NCI-H146 treated with DMSO at 0.1 percent for 48 hours (cell line): ENCODE measurements at regions not wholly inside any gene's neighbourhood (a gene's known extent, or its start where the extent isn't known, plus 50 kb on each side); places are given as distances from the start of the nearest gene placed in this dataset.

Source experiments
- DNase-seq: peaks from one replicate; lab custom pipeline; 2025; ENCODE audit not compliant: unreplicated experiment; lab: John Stamatoyannopoulos, UW

DNA sequence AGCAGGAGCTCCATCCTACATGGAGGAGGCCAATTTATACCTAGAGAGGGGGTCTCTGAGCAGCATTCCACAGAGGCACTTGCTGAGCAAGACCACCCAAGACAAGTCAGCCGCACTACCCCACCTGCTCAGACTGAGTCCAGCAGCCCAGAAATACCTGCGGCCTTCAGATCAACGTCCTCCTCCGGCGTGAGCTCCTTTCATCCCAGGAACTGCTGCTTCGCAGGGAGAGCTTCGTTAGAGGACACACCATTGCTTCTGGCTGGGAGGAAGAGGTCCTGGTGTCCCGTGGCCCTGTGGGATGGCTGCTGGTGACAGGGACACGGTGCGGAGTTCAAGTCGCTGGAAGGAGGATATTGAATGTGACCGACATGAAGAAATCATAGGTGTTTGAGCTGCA, 216.9 kb upstream of the PPP2R2D start:
- no peak for DNase-seq

DNA sequence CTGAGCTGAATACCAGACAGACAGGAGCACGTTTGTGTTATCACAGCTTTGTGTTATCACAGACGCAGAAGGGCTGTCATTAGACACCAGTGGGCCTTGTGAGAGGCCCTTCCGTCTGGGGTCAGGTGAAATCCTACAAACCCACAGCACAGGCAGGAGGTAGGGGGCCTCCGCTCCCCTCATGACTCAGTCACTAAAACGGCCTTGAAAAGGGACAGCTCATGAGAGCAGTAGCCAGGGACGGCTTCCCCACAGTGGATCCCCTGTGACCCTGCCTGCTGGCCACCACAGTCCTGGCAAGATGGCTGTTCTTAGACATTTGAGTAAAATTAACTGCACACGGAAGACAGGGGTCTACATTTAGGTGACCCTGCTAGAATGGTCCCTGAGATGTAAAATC, 215.8 kb upstream of the PPP2R2D start:
- DNase-seq = no peak

DNA sequence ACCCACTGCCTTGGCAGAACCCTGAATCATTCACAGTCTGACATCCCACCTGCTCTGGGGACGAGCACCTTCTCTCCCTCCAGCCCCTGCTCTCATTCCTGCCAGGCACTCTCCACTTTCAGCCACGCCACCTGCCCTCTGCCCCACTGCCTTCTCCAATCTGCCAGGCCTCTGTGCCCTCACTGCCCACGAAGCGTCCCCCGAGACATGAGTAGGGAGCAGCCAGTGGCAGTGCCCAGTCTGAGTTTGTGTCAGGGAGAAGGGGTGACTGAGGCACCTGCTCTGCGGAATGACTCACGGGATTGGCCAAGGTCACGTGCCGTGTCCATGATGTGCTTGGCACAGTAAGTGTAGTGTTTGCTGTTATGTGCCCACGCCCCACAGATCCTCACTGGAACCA, 215.2 kb upstream of the PPP2R2D start:
- no peak for DNase-seq

- no peak for DNase-seq
Measured at GRCh38 chr10:131686781-131687420, 213.9 kb upstream of the PPP2R2D start.

- DNase-seq = no peak
Measured at GRCh38 chr10:131688304-131688703, 212.5 kb upstream of the PPP2R2D start.

DNA sequence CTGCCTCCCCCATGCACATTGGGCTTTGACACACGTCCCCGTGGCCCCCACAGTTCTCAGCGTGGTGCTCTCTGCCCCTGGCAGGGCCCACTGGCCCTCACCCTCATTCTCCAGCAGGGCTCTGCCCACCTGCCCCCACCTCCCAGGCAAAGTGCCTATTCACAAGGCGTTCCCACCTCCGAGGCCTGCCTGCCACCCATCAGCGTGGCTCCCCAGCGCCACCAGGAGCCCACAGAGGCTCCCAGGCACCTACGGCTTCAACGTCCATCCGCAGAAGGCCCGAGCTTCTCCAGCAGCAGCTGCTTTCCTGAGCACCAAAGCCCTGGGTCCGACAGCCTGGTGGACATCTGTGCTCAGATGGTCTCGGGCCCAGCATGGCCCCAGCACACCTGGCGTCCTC, 211.8 kb upstream of the PPP2R2D start:
- no peak for DNase-seq

DNA sequence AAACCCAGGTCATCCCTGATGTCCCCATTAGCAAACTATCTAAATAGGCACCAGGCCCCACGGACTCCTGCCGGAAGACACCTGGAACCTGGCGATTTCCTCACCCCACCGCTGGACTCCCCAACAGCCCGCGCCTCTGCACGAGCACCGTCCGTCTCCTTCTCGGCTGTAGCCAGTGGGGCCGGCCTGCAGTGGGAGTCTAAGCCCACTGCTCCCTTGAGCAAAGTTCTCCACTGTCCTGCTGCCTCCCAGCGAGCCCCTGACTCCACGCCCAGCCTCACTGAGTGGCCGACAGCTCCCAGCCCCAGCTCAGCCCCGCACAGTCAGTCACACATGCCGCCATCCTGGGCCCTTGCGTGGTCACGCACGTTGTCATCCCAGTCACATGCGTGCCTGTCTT, 211.3 kb upstream of the PPP2R2D start:
- DNase-seq = no peak

GRCh38 chr10:131689954-131690757, 210.7 kb upstream of the PPP2R2D start:
- no peak for DNase-seq

- no peak for DNase-seq
Measured at GRCh38 chr10:131690805-131691239, 210.0 kb upstream of the PPP2R2D start.

DNA sequence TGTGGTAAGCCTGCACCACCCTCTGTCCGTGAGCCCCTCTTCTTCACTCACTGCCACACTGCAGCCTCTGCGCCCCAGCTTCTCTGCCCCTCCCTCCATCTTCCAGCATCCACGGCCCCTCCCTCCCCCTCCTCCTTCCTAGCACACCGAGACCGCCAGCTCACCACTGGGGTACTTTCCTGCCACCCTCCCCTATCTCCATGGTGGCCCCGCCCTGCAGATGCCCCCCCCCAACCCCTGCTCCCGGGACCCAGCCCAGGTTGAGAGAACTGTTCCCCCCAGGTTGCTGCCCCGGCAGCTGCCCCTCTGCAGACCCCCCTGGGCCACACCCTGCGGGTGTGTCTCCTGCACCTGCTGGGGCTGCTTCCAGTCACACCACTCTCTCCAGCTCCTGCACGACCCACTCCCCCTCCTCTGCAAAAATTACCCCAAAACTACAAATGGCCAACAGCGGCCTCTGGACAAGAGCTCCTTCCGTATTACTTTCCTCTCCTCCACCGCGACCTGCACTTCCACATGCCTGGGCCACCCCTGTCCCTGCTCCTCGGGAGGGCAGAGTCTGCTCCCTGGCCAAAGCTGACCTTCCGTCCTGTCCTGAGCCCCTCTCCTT, 209.2 kb upstream of the PPP2R2D start:
- no peak for DNase-seq

GRCh38 chr10:131692176-131692575, 208.6 kb upstream of the PPP2R2D start:
- DNase-seq = no peak

DNA sequence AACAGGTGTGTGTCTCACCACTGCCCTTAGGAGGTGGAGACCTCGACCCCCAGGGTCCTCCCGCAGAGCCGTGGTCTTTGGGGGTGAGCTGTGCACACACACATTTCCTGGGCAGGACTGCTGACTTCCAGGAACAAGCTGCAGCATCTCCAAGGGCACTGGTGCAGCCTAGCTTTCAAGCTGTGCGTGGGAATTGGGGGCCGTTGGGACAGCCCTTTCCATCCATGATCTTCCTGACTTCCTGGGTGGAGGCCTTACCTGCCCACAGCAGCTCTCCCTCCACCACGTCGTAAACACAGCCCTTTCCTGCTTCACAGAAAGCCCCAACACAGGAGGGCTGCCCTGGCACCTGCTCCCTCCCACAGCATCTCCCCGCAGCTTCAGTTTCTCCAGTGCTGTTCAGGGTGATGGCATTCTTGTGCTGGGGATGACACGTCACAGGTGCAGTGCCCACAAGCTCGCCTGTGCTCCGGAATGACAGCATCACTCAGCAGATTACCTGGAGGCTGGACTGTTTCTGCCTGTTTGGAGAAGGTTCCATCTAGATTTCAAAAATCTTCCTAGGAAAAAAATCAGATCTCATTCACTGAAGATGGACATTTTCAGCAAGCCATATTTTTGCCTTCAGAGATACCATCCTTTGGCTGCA, 208.0 kb upstream of the PPP2R2D start:
- no peak for DNase-seq

DNA sequence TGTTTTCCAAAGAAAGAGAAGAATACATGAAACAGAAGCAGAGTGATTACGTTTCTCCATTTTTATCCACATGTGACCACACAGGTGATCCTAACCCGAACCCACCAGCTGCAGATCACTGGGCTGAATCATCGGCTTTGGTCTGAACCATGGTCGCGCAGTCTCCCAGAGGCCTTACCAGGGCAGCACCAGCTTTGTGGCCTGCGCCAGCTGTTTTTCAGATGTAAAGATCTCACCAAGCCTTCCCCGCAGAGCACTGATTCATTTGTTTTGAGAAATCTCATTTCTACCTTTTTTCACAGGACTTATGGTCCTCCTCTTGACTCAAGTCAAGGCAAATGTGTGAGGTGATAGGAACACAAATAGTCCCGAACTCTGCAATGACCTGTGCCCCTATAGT, 207.0 kb upstream of the PPP2R2D start:
- no peak for DNase-seq

DNA sequence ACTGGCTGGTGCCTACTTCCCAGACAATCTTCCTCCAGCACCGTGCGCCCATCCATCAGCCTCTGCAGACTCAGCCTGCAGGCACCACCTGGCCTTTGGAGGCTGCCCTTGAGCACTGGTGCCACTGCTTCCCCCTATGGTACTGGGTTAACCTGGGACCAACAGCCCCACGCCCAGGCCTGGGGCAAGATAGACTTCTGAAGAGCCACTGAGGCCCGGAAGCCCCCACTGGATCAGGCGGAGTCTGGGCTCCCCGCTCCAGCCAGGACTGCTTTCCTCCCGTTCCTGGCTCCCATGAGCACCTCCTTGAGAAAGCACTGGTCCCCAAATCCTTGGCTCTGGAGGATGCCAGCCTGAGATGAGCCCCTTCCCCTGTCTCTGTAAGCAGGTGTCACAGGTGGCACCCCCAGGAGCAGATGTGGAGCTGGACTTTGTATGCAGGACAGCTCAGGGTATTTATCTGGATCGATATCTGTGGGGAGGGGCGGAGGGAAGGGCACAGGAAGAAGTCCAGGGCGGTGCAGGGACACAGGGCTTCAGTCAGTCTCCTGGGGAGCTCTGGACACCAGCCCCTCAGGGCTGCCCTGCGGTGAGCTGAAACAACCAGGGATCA, 206.5 kb upstream of the PPP2R2D start:
- DNase-seq = no peak

DNA sequence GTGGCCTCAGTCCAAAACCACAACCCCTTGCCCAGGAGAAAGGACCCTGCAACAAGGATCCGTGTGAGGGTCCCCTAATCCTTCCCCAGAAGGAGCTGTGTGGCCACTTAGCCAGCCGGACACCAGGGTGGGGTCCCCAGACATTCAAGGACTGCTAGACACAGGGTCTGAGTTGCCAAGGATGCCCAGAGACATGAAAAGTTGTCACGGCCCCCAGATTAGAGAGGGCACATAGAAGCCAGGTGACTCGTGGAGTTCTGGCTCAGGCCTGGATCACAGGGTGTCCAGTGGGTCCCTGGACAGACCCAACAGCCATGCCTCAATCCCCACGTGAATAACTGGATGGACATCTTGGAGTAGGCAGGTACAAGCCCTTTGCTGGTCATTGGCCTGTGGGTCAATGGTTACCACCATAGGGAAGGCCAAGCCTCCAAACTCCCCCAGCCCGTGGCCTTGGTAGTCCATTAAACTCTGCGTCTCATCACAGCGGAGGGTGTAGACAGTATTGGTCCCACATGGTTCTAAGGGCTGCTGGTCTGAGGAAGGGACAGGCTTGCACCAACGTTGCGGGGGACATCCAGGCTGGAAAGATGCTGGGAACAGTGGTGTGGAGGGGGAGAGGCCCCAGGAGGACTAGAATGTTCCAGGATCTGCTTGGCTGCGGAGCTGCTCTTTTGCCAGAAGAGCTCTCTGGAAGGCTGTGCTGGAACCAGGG, 205.9 kb upstream of the PPP2R2D start:
- DNase-seq = no peak

DNA sequence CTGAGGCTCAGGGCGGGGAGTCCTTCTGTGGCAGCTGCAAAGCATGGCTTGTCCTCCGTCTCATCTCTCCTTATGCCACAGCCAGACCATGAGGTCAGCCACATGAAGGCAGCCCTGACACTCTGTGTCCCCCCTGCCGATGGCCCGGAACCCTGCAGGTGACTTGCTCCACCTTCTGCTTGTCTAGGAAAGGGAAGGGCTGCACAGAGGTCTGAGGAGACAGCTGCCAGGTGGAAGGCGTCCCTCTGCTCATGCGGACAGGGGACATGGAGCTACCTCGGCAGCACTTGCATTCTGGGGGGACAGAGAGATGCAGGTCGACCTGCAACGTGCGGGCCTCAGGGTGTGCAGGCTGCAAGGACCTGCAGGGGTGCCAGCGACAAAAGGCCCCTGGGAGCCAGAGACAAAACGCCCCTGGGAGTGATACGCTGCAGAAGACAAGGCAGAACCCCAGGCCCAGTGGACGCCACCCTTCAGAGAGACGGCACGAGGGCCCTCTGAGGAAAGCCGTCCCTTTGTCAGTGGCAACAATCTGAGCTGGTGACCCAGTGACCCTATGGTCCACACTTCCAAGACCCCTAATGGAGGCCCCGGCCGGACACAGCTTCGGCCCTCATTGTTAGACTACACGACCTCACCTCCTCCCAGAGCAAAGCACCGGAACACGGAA, 205.2 kb upstream of the PPP2R2D start:
- no peak for DNase-seq

DNA sequence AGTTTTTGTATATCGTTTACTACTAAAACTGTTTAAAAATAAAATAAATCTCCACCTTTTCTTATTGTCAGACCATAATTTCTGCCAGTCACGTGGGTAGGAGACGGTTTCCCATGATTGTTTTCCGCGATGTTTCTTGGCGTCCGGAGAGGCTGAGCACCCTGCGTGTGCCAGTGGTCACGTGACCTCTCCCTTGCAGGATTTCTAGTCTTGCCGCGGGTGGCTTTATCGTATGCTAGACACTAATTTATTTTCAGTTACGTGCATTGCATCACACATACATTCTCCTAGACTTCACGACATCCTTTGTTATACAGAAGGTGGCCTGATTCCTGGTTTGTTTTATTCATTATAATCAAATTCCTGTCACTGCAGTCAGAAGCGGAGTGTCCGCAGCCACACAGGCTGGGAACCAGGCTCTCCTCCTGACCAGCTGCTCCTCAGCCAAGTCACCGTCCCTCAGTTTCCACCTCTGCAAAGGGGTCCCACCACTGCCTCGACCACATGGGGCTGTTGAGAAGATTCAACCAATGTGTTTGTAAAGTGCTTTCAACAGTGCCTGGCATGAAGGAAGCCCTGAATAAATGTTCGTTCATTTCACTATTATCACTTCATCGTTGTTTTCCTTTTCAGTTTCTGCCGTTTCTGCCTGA, 203.2 kb upstream of the PPP2R2D start:
- DNase-seq = no peak

- DNase-seq = no peak
Measured at GRCh38 chr10:131698232-131698631, 202.6 kb upstream of the PPP2R2D start.

DNA sequence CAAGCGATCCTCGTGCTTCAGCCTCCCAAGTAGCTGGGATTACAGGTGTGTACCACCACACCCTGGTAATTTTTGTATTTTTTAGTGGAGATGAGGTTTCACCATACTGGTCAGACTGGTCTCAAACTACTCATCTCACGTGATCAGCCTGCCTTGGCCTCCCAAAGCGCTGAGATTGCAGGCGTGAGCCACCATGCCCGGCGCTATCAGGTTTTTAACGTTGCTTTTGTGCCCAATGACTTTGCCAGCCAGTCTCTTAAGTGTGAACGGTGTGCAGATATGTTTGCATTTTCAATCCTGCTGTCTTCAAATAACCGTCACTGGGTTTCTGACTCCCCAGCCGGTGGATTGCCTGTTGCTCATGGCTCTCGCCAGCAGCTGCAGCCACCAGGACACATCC, 201.8 kb upstream of the PPP2R2D start:
- no peak for DNase-seq

DNA sequence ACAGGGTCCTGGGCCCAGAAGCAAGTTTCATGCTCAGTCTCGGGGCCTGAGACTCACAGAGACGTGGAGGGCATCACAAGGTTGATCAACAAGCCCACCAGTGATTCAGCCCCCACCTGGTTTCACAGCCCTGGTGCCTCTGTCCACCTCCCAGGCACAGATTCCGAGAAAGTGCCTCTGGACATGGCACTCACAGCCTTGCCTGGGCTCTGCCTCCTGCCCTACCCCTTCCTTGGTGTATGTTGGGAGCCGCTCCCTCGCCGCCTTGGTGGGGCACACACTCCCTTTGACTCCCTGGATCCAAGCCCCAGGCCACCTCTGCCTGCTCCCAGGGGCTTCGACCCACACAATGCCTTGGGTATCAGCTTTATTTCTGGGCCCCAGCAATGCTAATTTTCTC, 200.8 kb upstream of the PPP2R2D start:
- no peak for DNase-seq
